ENCODE measurements at regions not wholly inside any gene's neighbourhood (a gene's known extent, or its start where the extent isn't known, plus 50 kb on each side); places are given as distances from the start of the nearest gene placed in this dataset.

DNA sequence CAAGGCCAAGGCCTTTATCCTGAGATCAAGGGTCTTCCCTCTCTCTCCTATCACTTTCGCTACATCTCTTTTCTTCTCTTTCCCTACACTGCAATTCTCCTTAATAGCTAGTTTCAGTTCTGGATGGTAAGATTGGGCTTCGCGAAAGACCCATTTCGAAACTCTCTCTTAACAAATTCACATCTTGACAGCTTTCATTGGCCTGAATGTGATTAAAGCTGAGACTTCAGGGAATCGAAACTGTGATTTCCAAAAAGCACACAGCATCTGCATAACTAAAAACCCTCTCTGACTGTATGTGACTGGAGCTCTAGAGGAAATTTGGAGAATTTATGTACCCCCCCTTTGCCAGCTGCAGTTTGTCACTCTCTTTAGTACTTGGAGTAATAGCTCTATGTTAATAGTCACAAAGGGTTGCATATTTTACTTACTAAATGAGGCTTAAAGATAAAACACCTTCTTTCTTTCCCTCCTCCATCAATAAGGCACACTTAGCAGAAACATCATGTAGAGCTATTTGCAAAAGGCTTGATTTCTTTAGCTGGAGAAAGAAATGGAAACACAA, 105.3 kb upstream of the FAM20A start:
- 67 to 74% (median 71%) methylated on average over 5 of the region's 5 CpGs for WGBS, 3 donors
- intact Hi-C loops (cut with DNase I): no loop called here
- no peak overlapping the region for H3K4me3 ChIP-seq
- no peaks in the 10 kb centered on the region for H3K9me3 ChIP-seq
- no peak overlapping the region for H3K27ac ChIP-seq
- H3K4me1 ChIP-seq: no peaks in the 10 kb centered on the region
- DNase-seq (no peak), ATAC-seq (peak in 2 of 4 donors; percentile 27 to 43)
- TF ChIP-seq, protein P1, sequence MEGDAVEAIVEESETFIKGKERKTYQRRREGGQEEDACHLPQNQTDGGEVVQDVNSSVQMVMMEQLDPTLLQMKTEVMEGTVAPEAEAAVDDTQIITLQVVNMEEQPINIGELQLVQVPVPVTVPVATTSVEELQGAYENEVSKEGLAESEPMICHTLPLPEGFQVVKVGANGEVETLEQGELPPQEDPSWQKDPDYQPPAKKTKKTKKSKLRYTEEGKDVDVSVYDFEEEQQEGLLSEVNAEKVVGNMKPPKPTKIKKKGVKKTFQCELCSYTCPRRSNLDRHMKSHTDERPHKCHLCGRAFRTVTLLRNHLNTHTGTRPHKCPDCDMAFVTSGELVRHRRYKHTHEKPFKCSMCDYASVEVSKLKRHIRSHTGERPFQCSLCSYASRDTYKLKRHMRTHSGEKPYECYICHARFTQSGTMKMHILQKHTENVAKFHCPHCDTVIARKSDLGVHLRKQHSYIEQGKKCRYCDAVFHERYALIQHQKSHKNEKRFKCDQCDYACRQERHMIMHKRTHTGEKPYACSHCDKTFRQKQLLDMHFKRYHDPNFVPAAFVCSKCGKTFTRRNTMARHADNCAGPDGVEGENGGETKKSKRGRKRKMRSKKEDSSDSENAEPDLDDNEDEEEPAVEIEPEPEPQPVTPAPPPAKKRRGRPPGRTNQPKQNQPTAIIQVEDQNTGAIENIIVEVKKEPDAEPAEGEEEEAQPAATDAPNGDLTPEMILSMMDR (IDR thresholded peaks at IDR 0.05): no peak
- no peaks in the 10 kb centered on the region for H3K36me3 ChIP-seq (ENCODE audit: insufficient read depth in 1 of 2, low read depth in 1 of 2)
- peaks cover 0 to 1% (median 0%) of the 10 kb centered on the region in 3 donors for H3K27me3 ChIP-seq (ENCODE audit: insufficient read depth in 3 of 3, low read length in 2 of 3)

DNA sequence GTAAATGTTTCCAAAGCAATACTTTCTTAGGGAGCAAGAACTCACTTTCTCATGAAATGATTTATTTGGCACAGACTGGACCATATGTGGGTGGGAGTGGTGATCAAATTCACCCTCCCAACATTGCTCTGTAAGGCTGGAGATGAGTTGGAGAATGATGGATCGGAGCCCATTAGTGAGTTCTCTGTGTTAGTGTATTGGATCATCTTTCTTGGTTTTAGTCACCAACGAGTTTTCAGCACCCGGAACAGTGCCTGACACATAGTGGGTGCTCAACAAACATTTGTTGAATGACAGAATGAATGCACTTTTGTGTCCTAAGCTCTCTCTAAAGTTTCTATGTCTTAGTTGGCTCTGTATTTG, 104.5 kb upstream of the FAM20A start:
- Histone ChIP-seq H3K27me3 (ENCODE audit: insufficient read depth in 3 of 3, low read length in 2 of 3) (no peaks in the 10 kb centered on the region), H3K27ac (no peak overlapping the region), H3K36me3 (ENCODE audit: insufficient read depth in 1 of 2, low read depth in 1 of 2) (no peaks in the 10 kb centered on the region), H3K9me3 (no peaks in the 10 kb centered on the region), H3K4me3 (no peak overlapping the region), H3K4me1 (no peaks in the 10 kb centered on the region)
- TF ChIP-seq, protein P1 (IDR thresholded peaks at IDR 0.05): no peak
- DNase-seq (no peak), ATAC-seq (peak in 3 of 4 donors; percentile 13 to 38 (median 23))
- intact Hi-C loops (cut with DNase I): no loop called here
- WGBS, 3 donors: 74 to 84% (median 79%) methylated on average over 3 of the region's 3 CpGs

- Histone ChIP-seq H3K9me3 (no peaks in the 10 kb centered on the region), H3K27ac (no peak overlapping the region), H3K36me3 (ENCODE audit: insufficient read depth in 1 of 2, low read depth in 1 of 2) (no peaks in the 10 kb centered on the region), H3K4me1 (no peaks in the 10 kb centered on the region), H3K4me3 (no peak overlapping the region), H3K27me3 (ENCODE audit: insufficient read depth in 3 of 3, low read length in 2 of 3) (no peaks in the 10 kb centered on the region)
- intact Hi-C loops (cut with DNase I): no loop called here
- peak; percentile 21 to 62 (median 44) for ATAC-seq
- peak in 1 of 2 donors; percentile 18 for DNase-seq
- WGBS, 3 donors: 64 to 69% (median 66%) methylated on average over 11 of the region's 11 CpGs
- TF ChIP-seq, protein P1 (IDR thresholded peaks at IDR 0.05): no peak
Measured at GRCh38 chr17:68704871-68705713, 103.9 kb upstream of the FAM20A start.

GRCh38 chr17:68701046-68701445, 99.9 kb upstream of the FAM20A start:
- TF ChIP-seq, protein P1 (IDR thresholded peaks at IDR 0.05): no peak
- Histone ChIP-seq H3K36me3 (ENCODE audit: insufficient read depth in 1 of 2, low read depth in 1 of 2) (no peaks in the 10 kb centered on the region), H3K4me1 (no peaks in the 10 kb centered on the region), H3K27ac (no peak overlapping the region), H3K27me3 (ENCODE audit: insufficient read depth in 3 of 3, low read length in 2 of 3) (no peaks in the 10 kb centered on the region), H3K4me3 (no peak overlapping the region), H3K9me3 (no peaks in the 10 kb centered on the region)
- no peak for ATAC-seq
- DNase-seq: no peak
- 50 to 91% (median 90%) methylated on average over 2 of the region's 2 CpGs for WGBS, 3 donors
- intact Hi-C loops (cut with DNase I): no loop called here
